ENCODE measurements at regions not wholly inside any gene's neighbourhood (a gene's known extent, or its start where the extent isn't known, plus 50 kb on each side); places are given as distances from the start of the nearest gene placed in this dataset.

DNA sequence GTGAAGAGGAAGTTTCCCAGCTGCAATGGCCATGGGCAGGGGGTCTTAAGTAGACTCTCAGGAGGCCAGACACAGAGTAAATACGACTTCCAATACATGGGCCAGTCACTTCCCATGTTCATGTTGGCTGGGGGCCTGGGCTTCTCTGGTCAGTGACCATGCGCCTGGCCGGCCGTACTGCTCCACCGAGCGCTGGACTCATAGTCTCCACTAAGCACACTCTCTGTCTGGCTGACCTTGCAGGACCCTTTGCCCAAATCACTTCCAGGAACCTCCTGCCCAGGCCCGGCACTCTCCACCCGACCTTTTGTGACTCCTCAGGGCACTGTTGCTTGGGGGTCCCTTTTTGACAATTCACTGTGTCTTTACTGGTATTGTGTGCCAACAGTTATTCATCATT lies 69.3 kb downstream of the SOWAHC start:
- in situ Hi-C loops (cut with MboI; ENCODE audit: low sequenced_read_pairs, unreplicated experiment): no loop called here
- TF ChIP-seq CTCF (IDR thresholded peaks at IDR 0.05; ENCODE audit: borderline replicate concordance, control extremely low read depth, extremely low read depth, insufficient read depth, missing control alignments): no peak
- DNase-seq (ENCODE audit: low spot score): no peak

DNA sequence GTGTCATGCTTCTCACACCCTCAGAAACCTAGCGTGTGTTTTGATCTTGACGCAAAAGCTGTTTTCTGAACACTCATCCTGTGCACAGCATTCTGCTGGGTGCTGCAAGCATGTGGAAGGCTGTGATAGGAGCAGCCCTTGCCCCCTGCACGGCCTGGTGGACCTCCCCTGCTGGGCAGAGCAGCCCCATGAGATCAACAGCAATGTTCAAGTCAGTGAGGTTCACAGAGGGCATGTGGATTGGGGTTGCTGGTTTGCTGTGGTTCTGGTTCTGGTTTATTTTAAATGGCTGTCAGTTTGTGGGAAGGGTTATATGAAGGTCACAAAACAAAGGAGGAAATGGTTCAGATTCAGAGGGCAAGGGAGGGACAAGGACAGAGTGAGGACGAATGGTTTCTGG lies 71.3 kb downstream of the SOWAHC start:
- no peak for TF ChIP-seq CTCF (IDR thresholded peaks at IDR 0.05; ENCODE audit: borderline replicate concordance, control extremely low read depth, extremely low read depth, insufficient read depth, missing control alignments)
- DNase-seq (ENCODE audit: low spot score): no peak
- in situ Hi-C loops (cut with MboI; ENCODE audit: low sequenced_read_pairs, unreplicated experiment): no loop called here

GRCh38 chr2:109686921-109687320 lies 72.8 kb downstream of the SOWAHC start:
- DNase-seq (ENCODE audit: low spot score): no peak
- TF ChIP-seq CTCF (IDR thresholded peaks at IDR 0.05; ENCODE audit: borderline replicate concordance, control extremely low read depth, extremely low read depth, insufficient read depth, missing control alignments): no peak
- in situ Hi-C loops (cut with MboI; ENCODE audit: low sequenced_read_pairs, unreplicated experiment): no loop called here

GRCh38 chr2:109689182-109689930 lies 75.2 kb downstream of the SOWAHC start:
- DNase-seq (ENCODE audit: low spot score): no peak
- in situ Hi-C loops (cut with MboI; ENCODE audit: low sequenced_read_pairs, unreplicated experiment): no loop called here
- no peak for TF ChIP-seq CTCF (IDR thresholded peaks at IDR 0.05; ENCODE audit: borderline replicate concordance, control extremely low read depth, extremely low read depth, insufficient read depth, missing control alignments)

DNA sequence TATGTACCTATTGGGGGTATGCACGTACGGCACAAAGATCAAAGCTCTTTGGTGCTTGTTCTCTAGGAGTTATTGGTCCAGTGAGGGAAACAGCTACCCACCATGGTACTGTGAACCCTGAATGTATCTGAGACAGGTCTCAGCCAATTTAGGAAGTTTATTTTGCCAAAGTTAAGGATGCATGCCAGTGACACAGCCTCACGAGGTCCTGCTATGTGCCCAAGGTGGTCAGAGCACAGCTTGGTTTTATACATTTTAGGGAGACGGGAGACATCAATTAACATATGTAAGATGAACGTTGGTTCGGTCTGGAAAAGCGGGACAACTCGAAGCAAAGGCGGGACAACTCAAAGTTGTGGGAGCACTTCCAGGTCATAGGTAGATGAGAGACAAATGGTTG lies 75.8 kb downstream of the SOWAHC start:
- in situ Hi-C loops (cut with MboI; ENCODE audit: low sequenced_read_pairs, unreplicated experiment): no loop called here
- no peak for DNase-seq (ENCODE audit: low spot score)
- TF ChIP-seq CTCF (IDR thresholded peaks at IDR 0.05; ENCODE audit: borderline replicate concordance, control extremely low read depth, extremely low read depth, insufficient read depth, missing control alignments): no peak

DNA sequence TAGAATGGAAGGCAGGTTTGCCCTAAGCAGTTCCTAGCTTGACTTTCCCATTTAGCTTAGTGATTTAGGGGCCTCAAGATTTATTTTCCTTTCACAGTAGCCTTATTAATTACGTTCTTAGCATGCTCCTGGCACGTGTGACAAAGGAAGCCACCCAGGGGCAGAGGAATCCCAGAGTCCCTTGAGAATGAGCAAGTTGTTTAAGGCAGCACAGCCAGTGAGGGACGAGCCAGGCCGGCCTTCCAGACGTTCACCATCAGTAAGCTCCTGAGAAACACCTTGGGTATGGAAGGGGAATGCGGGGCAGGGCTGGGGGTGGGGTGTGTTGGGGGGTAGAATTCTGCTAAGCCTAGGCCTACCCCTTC lies 76.3 kb downstream of the SOWAHC start:
- TF ChIP-seq CTCF (IDR thresholded peaks at IDR 0.05; ENCODE audit: borderline replicate concordance, control extremely low read depth, extremely low read depth, insufficient read depth, missing control alignments): no peak
- DNase-seq (ENCODE audit: low spot score): no peak
- in situ Hi-C loops (cut with MboI; ENCODE audit: low sequenced_read_pairs, unreplicated experiment): no loop called here
